Stomach (tissue), 8 donors: ENCODE measurements at regions not wholly inside any gene's neighbourhood (a gene's known extent, or its start where the extent isn't known, plus 50 kb on each side); places are given as distances from the start of the nearest gene placed in this dataset.

Source experiments
- DNase-seq, 2 donors: peaks; one replicate each; pipeline versions ENCODE4 v3.0.0 to v3.0.0-alpha.2; 2013 to 2019
- H3K27ac ChIP-seq, 5 donors: fragments of 200-600 bp in 4 of 5; sonication (generic) in 4 of 5; one replicate each; pipeline ENCODE4 v1.5.1; 2013 to 2019; ENCODE audit warnings: mild to moderate bottlenecking in 1 of 5, moderate library complexity in 1 of 5
- H3K27me3 ChIP-seq, 3 donors: fragments of 200-600 bp; sonication (generic); one replicate each; pipeline ENCODE4 v1.5.1; 2017 to 2019; ENCODE audit warnings: mixed run types in 1 of 3
- H3K36me3 ChIP-seq, 4 donors: fragments of 200-600 bp; sonication (generic); 1 replicate in 3 of 4; 2 replicates in 1 of 4; pipeline ENCODE4 v1.5.1; 2016 to 2019
- H3K4me1 ChIP-seq, 4 donors: fragments of 200-600 bp; sonication (generic); one replicate each; pipeline ENCODE4 v1.5.1; 2016 to 2019
- H3K4me3 ChIP-seq, 4 donors: fragments of 200-600 bp; sonication (generic) in 3 of 4; one replicate each; pipeline ENCODE4 v1.5.1; 2016 to 2019; ENCODE audit warnings: mild to moderate bottlenecking in 1 of 4
- H3K9me3 ChIP-seq, 4 donors: fragments of 200-600 bp; sonication (generic); one replicate each; pipeline ENCODE4 v1.5.1; 2016 to 2019
- CTCF ChIP-seq, 7 experiments: fragments of 450-650 bp in 4 of 7; fragments of 200-600 bp in 3 of 7; sonication (generic) in 3 of 7; IDR thresholded peaks; one replicate each; pipeline ENCODE4 v1.5.1; 2016 to 2019; ENCODE audit warnings: antibody characterized with exemption in 7 of 7, control low read depth in 2 of 7, mild to moderate bottlenecking in 1 of 7
- EP300 ChIP-seq: sonication (generic); formaldehyde crosslinking; IDR thresholded peaks from one replicate; pipeline ENCODE4 v1.6.1; 2017; ENCODE audit warnings: antibody characterized with exemption
- POLR2A ChIP-seq, 4 donors: fragments of 450-650 bp; IDR thresholded peaks; one replicate each; pipeline ENCODE4 v1.6.1; 2016; ENCODE audit warnings: antibody characterized with exemption in 4 of 4, control low read depth in 2 of 4, mild to moderate bottlenecking in 1 of 4, moderate library complexity in 1 of 4
- POLR2AphosphoS5 ChIP-seq, 3 donors: sonication (generic); formaldehyde crosslinking; IDR thresholded peaks; one replicate each; pipeline ENCODE4 v1.6.1; 2016; ENCODE audit warnings: antibody characterized with exemption in 3 of 3
- WGBS, 5 donors: extraction: QIAGEN DNeasy Blood & Tissue Kit in 3 of 5; methylation state at CpG; one replicate each; pipeline versions ENCODE4 v1.1.5 to v1.1.7; 2013 to 2018; 5-methylcytosine and 5-hydroxymethylcytosine counted together
- intact Hi-C: fragments of 100-400 bp; cut with DNase I; formaldehyde crosslinking; loops from one replicate; pipeline ENCODE4 v1.15.1; 2023; ENCODE audit warnings: low total_unique reads
- donor health status: healthy with polysubstance abuse.
- donor health status: Bipolar disorder and iron deficiency.
- donor health status: healthy.

- H3K27ac ChIP-seq = no peak overlapping the region
- H3K4me3 ChIP-seq = no peak overlapping the region
- H3K36me3 ChIP-seq = no peaks in the 10 kb centered on the region
- no peaks in the 10 kb centered on the region for H3K9me3 ChIP-seq
- intact Hi-C loops = no loop called here
- TF ChIP-seq CTCF (IDR thresholded peaks at IDR 0.05) = no peak
- no peak for TF ChIP-seq EP300
- TF ChIP-seq POLR2A (IDR thresholded peaks at IDR 0.05) = no peak
- TF ChIP-seq POLR2AphosphoS5 (IDR thresholded peaks at IDR 0.05) = no peak
- DNase-seq = no peak
- H3K27me3 ChIP-seq = no peaks in the 10 kb centered on the region
- H3K4me1 ChIP-seq = no peaks in the 10 kb centered on the region
- 64 to 78% (median 70%) methylated on average over 4 of the region's 4 CpGs for WGBS, 5 donors
These were observed 265.7 kb upstream of the SLC10A2 start for GRCh38 chr13:103331924-103332323.

GRCh38 chr13:103328899-103329298 lies 262.7 kb upstream of the SLC10A2 start:
- H3K36me3 ChIP-seq = no peaks in the 10 kb centered on the region
- intact Hi-C loops = no loop called here

GRCh38 chr13:103326326-103326725 lies 260.1 kb upstream of the SLC10A2 start:
- TF ChIP-seq EP300 = no peak
- no peak for TF ChIP-seq POLR2A (IDR thresholded peaks at IDR 0.05)
- TF ChIP-seq POLR2AphosphoS5 (IDR thresholded peaks at IDR 0.05) = no peak
- no peak for TF ChIP-seq CTCF (IDR thresholded peaks at IDR 0.05)
- H3K9me3 ChIP-seq = no peaks in the 10 kb centered on the region
- intact Hi-C loops = no loop called here
- H3K4me1 ChIP-seq = no peaks in the 10 kb centered on the region
- no peak for DNase-seq
- no peaks in the 10 kb centered on the region for H3K36me3 ChIP-seq
- 66 to 86% (median 84%) methylated on average over 2 of the region's 2 CpGs for whole genome bisulfite sequencing, 5 donors
- no peak overlapping the region for H3K4me3 ChIP-seq
- no peaks in the 10 kb centered on the region for H3K27me3 ChIP-seq
- no peak overlapping the region for H3K27ac ChIP-seq

More at GRCh38 chr13:103328899-103329298, 262.7 kb upstream of the SLC10A2 start:
- WGBS, 5 donors = 52 to 69% (median 62%) methylated on average over 1 of the region's 1 CpG
- Histone ChIP-seq H3K4me1 (no peaks in the 10 kb centered on the region), H3K9me3 (no peaks in the 10 kb centered on the region), H3K4me3 (no peak overlapping the region), H3K27ac (no peak overlapping the region), H3K27me3 (no peaks in the 10 kb centered on the region)
- TF ChIP-seq EP300 (no peak), POLR2A (IDR thresholded peaks at IDR 0.05) (no peak), POLR2AphosphoS5 (IDR thresholded peaks at IDR 0.05) (no peak), CTCF (IDR thresholded peaks at IDR 0.05) (no peak)
- DNase-seq = no peak

GRCh38 chr13:103325672-103326071 lies 259.5 kb upstream of the SLC10A2 start:
- H3K27ac ChIP-seq = no peak overlapping the region
- no peak overlapping the region for H3K4me3 ChIP-seq
- no peaks in the 10 kb centered on the region for H3K27me3 ChIP-seq
- DNase-seq = no peak
- no peaks in the 10 kb centered on the region for H3K36me3 ChIP-seq
- no peak for TF ChIP-seq CTCF (IDR thresholded peaks at IDR 0.05)
- no peak for TF ChIP-seq EP300
- intact Hi-C loops = no loop called here
- no peaks in the 10 kb centered on the region for H3K4me1 ChIP-seq
- H3K9me3 ChIP-seq = no peaks in the 10 kb centered on the region
- WGBS, 5 donors = 38 to 91% (median 68%) methylated on average over 2 of the region's 2 CpGs
